HepG2 (cell line): ENCODE measurements at regions not wholly inside any gene's neighbourhood (a gene's known extent, or its start where the extent isn't known, plus 50 kb on each side); places are given as distances from the start of the nearest gene placed in this dataset.

Experiments
- ATAC-seq: fragments of 200-7000 bp; cut with Tn5 transposase; 3 replicates; pipeline ENCODE4 v1.9.1; 2020; ENCODE audit warnings: mild to moderate bottlenecking, moderate library complexity
- BruUV-seq: library from RNA; stranded (reverse); fragments of 400-500 nt; replicated peaks from 2 replicates; lab custom pipeline; 2021; lab: Mats Ljungman, UMichigan
- CTCF ChIA-PET: fragments of 300-600 bp; formaldehyde crosslinking; extraction: SDS; loops from one replicate; lab custom pipeline; 2021; ENCODE audit warnings: low total read pairs, inconsistent platforms, low intra/inter-chr PET ratio; lab: Yijun Ruan, JAX
- POLR2A ChIA-PET: fragments of 350-600 bp; sonication (Branson Sonifier 250); formaldehyde crosslinking; loops from one replicate; lab custom pipeline; 2020; ENCODE audit warnings: antibody characterized with exemption, inconsistent platforms; lab: Yijun Ruan, JAX
- DNase-seq: peaks from one replicate; pipeline ENCODE4 v3.0.0-alpha.2; 2015; ENCODE audit warnings: low spot score
- FAIRE-seq: peaks from 3 replicates; lab custom pipeline; 2011; peaks lifted over from hg19 to GRCh38; lab: Jason Lieb, UNC
- H2AFZ ChIP-seq: one replicate; pipeline ENCODE4 v1.6.1; 2011; ENCODE audit warnings: low read length, inconsistent platforms
- H3K27ac ChIP-seq: fragments of 300-600 bp; 3 replicates; pipeline ENCODE4 v1.8.0; 2011; ENCODE audit warnings: mixed run types, mild to moderate bottlenecking, mixed read lengths, low read length, inconsistent platforms; ENCODE audit not compliant: insufficient read depth; ENCODE audit errors: extremely low read length
- H3K27me3 ChIP-seq, 2 experiments: fragments of 200-600 bp in 1 of 2; 2 replicates in 1 of 2; 3 replicates in 1 of 2; pipeline versions ENCODE4 v1.6.0 to v1.8.0; 2011; ENCODE audit warnings: low read length in 2 of 2, mild to moderate bottlenecking in 2 of 2, moderate library complexity in 2 of 2, inconsistent platforms in 1 of 2; ENCODE audit not compliant: insufficient read depth in 2 of 2, control insufficient read depth in 1 of 2
- H3K36me3 ChIP-seq, 2 experiments: fragments of 200-600 bp in 1 of 2; replicated peaks in 1 of 2; 2 replicates in 1 of 2; 3 replicates in 1 of 2; pipeline versions ENCODE4 v1.5.1 to v1.8.0; 2011; ENCODE audit warnings: low read length in 2 of 2, inconsistent platforms in 1 of 2; ENCODE audit not compliant: insufficient read depth in 2 of 2, control insufficient read depth in 1 of 2
- H3K4me1 ChIP-seq: 2 replicates; pipeline ENCODE4 v1.5.1; 2012; ENCODE audit warnings: low read length, inconsistent platforms; ENCODE audit not compliant: insufficient read depth
- H3K4me2 ChIP-seq: 2 replicates; pipeline ENCODE4 v1.6.0; 2011; ENCODE audit warnings: low read depth, low read length, inconsistent platforms
- H3K4me3 ChIP-seq, 3 experiments: fragments of 200-600 bp in 1 of 3; sonication (generic), shearing (Covaris generic) in 1 of 3; replicated peaks in 1 of 3; 2 replicates each; pipeline ENCODE4 v1.5.1; 2011 to 2016; ENCODE audit warnings: low read length in 3 of 3, inconsistent platforms in 2 of 3, low read depth in 2 of 3, mild to moderate bottlenecking in 2 of 3, control low read depth in 1 of 3, mixed read lengths in 1 of 3; ENCODE audit not compliant: insufficient read depth in 1 of 3
- H3K79me2 ChIP-seq: one replicate; pipeline ENCODE4 v1.6.1; 2011; ENCODE audit warnings: low read length, inconsistent platforms; ENCODE audit not compliant: insufficient read depth
- H3K9ac ChIP-seq: 2 replicates; pipeline ENCODE4 v1.6.0; 2011; ENCODE audit warnings: mild to moderate bottlenecking, low read depth, low read length, inconsistent platforms; ENCODE audit not compliant: insufficient read depth
- H3K9me3 ChIP-seq: 2 replicates; pipeline ENCODE4 v1.5.1; 2012; ENCODE audit warnings: mild to moderate bottlenecking, low read length
- H4K20me1 ChIP-seq: 2 replicates; pipeline ENCODE4 v1.6.0; 2011; ENCODE audit warnings: inconsistent platforms, mild to moderate bottlenecking, low read length, moderate library complexity; ENCODE audit not compliant: insufficient read depth
- ATF1 ChIP-seq: IDR thresholded peaks from 2 replicates; pipeline ENCODE4 v1.6.1; 2016; ENCODE audit warnings: mild to moderate bottlenecking, control low read depth
- ATF7-NPFF ChIP-seq: sonication (generic); formaldehyde crosslinking; IDR thresholded peaks from 2 replicates; pipeline ENCODE4 v1.8.1; 2023; ENCODE audit warnings: mild to moderate bottlenecking, low read depth, missing genetic modification reagents, moderate library complexity
- GABPB1 ChIP-seq: IDR thresholded peaks from 2 replicates; pipeline ENCODE4 v1.6.1; 2016; ENCODE audit warnings: mild to moderate bottlenecking, missing genetic modification reagents, moderate library complexity, missing compliant biosample characterization
- KLF13 ChIP-seq: sonication (generic); formaldehyde crosslinking; IDR thresholded peaks from 2 replicates; pipeline ENCODE4 v1.4.0; 2020; ENCODE audit warnings: mild to moderate bottlenecking, missing genetic modification reagents
- MAFK ChIP-seq, 2 experiments: IDR thresholded peaks in 1 of 2; conservative IDR thresholded peaks in 1 of 2; 2 replicates each; pipeline ENCODE4 v1.6.1; 2011; ENCODE audit warnings: improper control_type of control experiment in 2 of 2, low read length in 2 of 2
- MTF2 ChIP-seq: sonication (generic); formaldehyde crosslinking; IDR thresholded peaks from 2 replicates; pipeline ENCODE4 v1.5.0; 2020; ENCODE audit warnings: missing genetic modification reagents, borderline replicate concordance
- NCOA2 ChIP-seq: sonication (generic); formaldehyde crosslinking; IDR thresholded peaks from 2 replicates; pipeline ENCODE4 v1.8.0; 2022; ENCODE audit warnings: inconsistent platforms
- PHB2 ChIP-seq: fragments of 450-650 bp; IDR thresholded peaks from 2 replicates; pipeline ENCODE4 v1.6.1; 2018; ENCODE audit not compliant: partially characterized antibody
- UBTF ChIP-seq: sonication (generic); formaldehyde crosslinking; IDR thresholded peaks from 2 replicates; pipeline ENCODE4 v1.4.0; 2020; ENCODE audit warnings: mild to moderate bottlenecking, missing genetic modification reagents
- ZFP36L2 ChIP-seq: sonication (generic); formaldehyde crosslinking; IDR thresholded peaks from 2 replicates; pipeline ENCODE4 v1.4.0; 2020; ENCODE audit warnings: missing genetic modification reagents
- ZFP37 ChIP-seq: sonication (generic); formaldehyde crosslinking; IDR thresholded peaks from 2 replicates; pipeline ENCODE4 v1.4.0; 2020; ENCODE audit warnings: missing genetic modification reagents, borderline replicate concordance
- ZNF331 ChIP-seq: sonication (generic); formaldehyde crosslinking; IDR thresholded peaks from 2 replicates; pipeline ENCODE4 v1.4.0; 2020; ENCODE audit warnings: missing genetic modification reagents
- ZNF414 ChIP-seq: sonication (generic); formaldehyde crosslinking; IDR thresholded peaks from 2 replicates; pipeline ENCODE4 v1.5.0; 2020; ENCODE audit warnings: missing genetic modification reagents
- ZNF629 ChIP-seq: sonication (generic); formaldehyde crosslinking; conservative IDR thresholded peaks from 2 replicates; pipeline ENCODE4 v1.5.0; 2020; ENCODE audit warnings: missing genetic modification reagents
- ZNF768 ChIP-seq: sonication (generic); formaldehyde crosslinking; IDR thresholded peaks from 2 replicates; pipeline ENCODE4 v1.4.0; 2020; ENCODE audit warnings: missing genetic modification reagents
- WGBS: methylation state at CpG from one replicate; pipeline ENCODE4 v1.1.6; 2017; ENCODE audit warnings: low lambda C conversion rate; 5-methylcytosine and 5-hydroxymethylcytosine counted together
- in situ Hi-C: cut with HindIII; loops from 2 replicates; pipeline ENCODE4 v1.10.0; 2017; ENCODE audit warnings: low pct_unique_long_range_greater_than_20kb; ENCODE audit not compliant: extremely low pct_ligation_motif_present
- intact Hi-C: fragments of 100-400 bp; cut with micrococcal nuclease; formaldehyde crosslinking; loops from one replicate; pipeline ENCODE4 v1.10.0; 2022; ENCODE audit not compliant: unreplicated experiment

GRCh38 chr2:238640486-238640885 lies 207.4 kb upstream of the TWIST2 start (continued):
- TF ChIP-seq UBTF (CRISPR knock-in tag) = no peak
- no peak for TF ChIP-seq MTF2 (CRISPR knock-in tag)
- TF ChIP-seq NCOA2 (CRISPR knock-in tag) = no peak
- no peak for TF ChIP-seq ZFP36L2

DNA sequence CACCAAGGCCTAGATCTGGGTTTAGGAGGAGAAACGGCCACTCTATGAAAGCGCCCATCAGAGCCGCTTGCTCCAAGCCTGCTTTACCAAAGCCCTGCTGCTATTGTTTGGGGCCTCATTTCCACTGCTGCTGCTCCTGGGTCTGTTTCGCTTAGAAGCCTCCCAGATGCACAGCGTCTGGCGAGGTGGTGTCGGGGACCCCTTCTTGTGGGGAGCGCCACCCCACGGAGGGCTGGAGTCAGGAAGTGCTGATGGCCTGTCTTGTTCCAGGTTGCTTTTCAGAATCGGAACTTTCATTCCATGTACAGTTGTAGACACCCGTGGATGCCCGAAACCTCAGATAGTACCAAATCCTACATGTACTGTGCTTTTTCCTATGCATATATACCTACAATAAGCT lies 204.9 kb upstream of the TWIST2 start:
- TF ChIP-seq ATF7-NPFF (CRISPR knock-in tag) (no peak), ZNF768 (CRISPR knock-in tag) (no peak), ZFP37 (CRISPR knock-in tag) (no peak), MAFK (conservative IDR thresholded peaks at IDR 0.05 in 1 of 2, IDR thresholded peaks at IDR 0.05 in 1 of 2; ENCODE audit: low read length in 2 of 2) (no peak), ATF1 (CRISPR knock-in tag) (no peak), ZNF414 (CRISPR knock-in tag) (no peak), ZNF331 (CRISPR knock-in tag) (no peak), ZNF629 (CRISPR knock-in tag) (no peak), PHB2 (no peak), UBTF (CRISPR knock-in tag) (no peak), KLF13 (CRISPR knock-in tag) (no peak), GABPB1 (no peak)

More for the DNA sequence above, 204.9 kb upstream of the TWIST2 start:
- CTCF ChIA-PET = no interaction called here
- BruUV-seq = no TSS peak
- Histone ChIP-seq H4K20me1 (no peaks in the 10 kb centered on the region), H3K79me2 (no peaks in the 10 kb centered on the region), H3K4me1 (no peaks in the 10 kb centered on the region), H2AFZ (no peak overlapping the region), H3K27ac (no peak overlapping the region), H3K4me2 (no peak overlapping the region), H3K36me3 (no peaks in the 10 kb centered on the region), H3K4me3 (no peak overlapping the region), H3K9me3 (no peaks in the 10 kb centered on the region), H3K27me3 (peaks cover 2 to 38% of the 10 kb centered on the region in 2 experiments; a peak in 4 of 5 replicates), H3K9ac (no peak overlapping the region)
- DNase-seq (no peak), FAIRE-seq (no peak), ATAC-seq (no peak)
- POLR2A ChIA-PET = no interaction called here
- intact Hi-C loops = no loop called here
- 58% methylated on average over 10 of the region's 12 CpGs for WGBS
- in situ Hi-C loops = no loop called here
